ENCODE measurements at regions not wholly inside any gene's neighbourhood (a gene's known extent, or its start where the extent isn't known, plus 50 kb on each side); places are given as distances from the start of the nearest gene placed in this dataset.
A peak's percentile ranks its signal among the peaks of the same experiment; 100 is the strongest.

GRCh38 chr2:144166743-144167142 is 353.2 kb downstream of the ZEB2 start:
- H3K4me3 ChIP-seq (ENCODE audit: low read length): no peak overlapping the region
- H3K9me3 ChIP-seq (replicated peaks; ENCODE audit: low read length): no peaks in the 10 kb centered on the region
- H3K4me2 ChIP-seq (ENCODE audit: low read length): no peak overlapping the region
- no peak overlapping the region for H3K9ac ChIP-seq (ENCODE audit: low read depth, low read length)
- no peaks in the 10 kb centered on the region for H3K27me3 ChIP-seq (ENCODE audit: control insufficient read depth, insufficient read depth, low read length)
- no peaks in the 10 kb centered on the region for H3K4me1 ChIP-seq (ENCODE audit: control insufficient read depth, insufficient read depth, low read length)
- H3K36me3 ChIP-seq (ENCODE audit: insufficient read depth, low read length): no peaks in the 10 kb centered on the region

- no peaks in the 10 kb centered on the region for H3K27me3 ChIP-seq (ENCODE audit: control insufficient read depth, insufficient read depth, low read length)
- no peaks in the 10 kb centered on the region for H3K4me1 ChIP-seq (ENCODE audit: control insufficient read depth, insufficient read depth, low read length)
- H3K9me3 ChIP-seq (replicated peaks; ENCODE audit: low read length): no peaks in the 10 kb centered on the region
- no peak overlapping the region for H3K4me3 ChIP-seq (ENCODE audit: low read length)
- H3K36me3 ChIP-seq (ENCODE audit: insufficient read depth, low read length): no peaks in the 10 kb centered on the region
- H3K9ac ChIP-seq (ENCODE audit: low read depth, low read length): no peak overlapping the region
- no peak overlapping the region for H3K4me2 ChIP-seq (ENCODE audit: low read length)
Observed at GRCh38 chr2:144165599-144166250, 354.2 kb downstream of the ZEB2 start.

- Histone ChIP-seq H3K9ac (ENCODE audit: low read depth, low read length) (no peak overlapping the region), H3K4me3 (ENCODE audit: low read length) (no peak overlapping the region), H3K4me2 (ENCODE audit: low read length) (no peak overlapping the region), H3K4me1 (ENCODE audit: control insufficient read depth, insufficient read depth, low read length) (no peaks in the 10 kb centered on the region), H3K9me3 (replicated peaks; ENCODE audit: low read length) (no peaks in the 10 kb centered on the region), H3K27me3 (ENCODE audit: control insufficient read depth, insufficient read depth, low read length) (no peaks in the 10 kb centered on the region), H3K36me3 (ENCODE audit: insufficient read depth, low read length) (no peaks in the 10 kb centered on the region)
Observed at GRCh38 chr2:144163592-144163991, 356.3 kb downstream of the ZEB2 start.

GRCh38 chr2:144162652-144163051 is 357.3 kb downstream of the ZEB2 start:
- H3K4me1 ChIP-seq (ENCODE audit: control insufficient read depth, insufficient read depth, low read length): no peaks in the 10 kb centered on the region
- H3K9me3 ChIP-seq (replicated peaks; ENCODE audit: low read length): no peaks in the 10 kb centered on the region
- H3K4me3 ChIP-seq (ENCODE audit: low read length): no peak overlapping the region
- no peak overlapping the region for H3K4me2 ChIP-seq (ENCODE audit: low read length)
- H3K9ac ChIP-seq (ENCODE audit: low read depth, low read length): no peak overlapping the region
- H3K36me3 ChIP-seq (ENCODE audit: insufficient read depth, low read length): no peaks in the 10 kb centered on the region
- no peaks in the 10 kb centered on the region for H3K27me3 ChIP-seq (ENCODE audit: control insufficient read depth, insufficient read depth, low read length)

GRCh38 chr2:144161061-144161460 is 358.9 kb downstream of the ZEB2 start:
- H3K36me3 ChIP-seq (ENCODE audit: insufficient read depth, low read length): no peaks in the 10 kb centered on the region
- H3K9ac ChIP-seq (ENCODE audit: low read depth, low read length): no peak overlapping the region
- no peaks in the 10 kb centered on the region for H3K27me3 ChIP-seq (ENCODE audit: control insufficient read depth, insufficient read depth, low read length)
- peaks cover 9% of the 10 kb centered on the region for H3K4me1 ChIP-seq (ENCODE audit: control insufficient read depth, insufficient read depth, low read length)
- no peaks in the 10 kb centered on the region for H3K9me3 ChIP-seq (replicated peaks; ENCODE audit: low read length)
- no peak overlapping the region for H3K4me3 ChIP-seq (ENCODE audit: low read length)
- H3K4me2 ChIP-seq (ENCODE audit: low read length): no peak overlapping the region

GRCh38 chr2:144159240-144159639 is 360.7 kb downstream of the ZEB2 start:
- Histone ChIP-seq H3K9ac (ENCODE audit: low read depth, low read length) (no peak overlapping the region), H3K9me3 (replicated peaks; ENCODE audit: low read length) (no peaks in the 10 kb centered on the region), H3K4me3 (ENCODE audit: low read length) (no peak overlapping the region), H3K4me1 (ENCODE audit: control insufficient read depth, insufficient read depth, low read length) (peaks cover 17% of the 10 kb centered on the region), H3K36me3 (ENCODE audit: insufficient read depth, low read length) (no peaks in the 10 kb centered on the region), H3K4me2 (ENCODE audit: low read length) (no peak overlapping the region), H3K27me3 (ENCODE audit: control insufficient read depth, insufficient read depth, low read length) (no peaks in the 10 kb centered on the region)

GRCh38 chr2:144158096-144158495 is 361.8 kb downstream of the ZEB2 start:
- Histone ChIP-seq H3K4me2 (ENCODE audit: low read length) (no peak overlapping the region), H3K9me3 (replicated peaks; ENCODE audit: low read length) (no peaks in the 10 kb centered on the region), H3K4me1 (ENCODE audit: control insufficient read depth, insufficient read depth, low read length) (peaks cover 19% of the 10 kb centered on the region), H3K9ac (ENCODE audit: low read depth, low read length) (no peak overlapping the region), H3K27me3 (ENCODE audit: control insufficient read depth, insufficient read depth, low read length) (no peaks in the 10 kb centered on the region), H3K4me3 (ENCODE audit: low read length) (no peak overlapping the region), H3K36me3 (ENCODE audit: insufficient read depth, low read length) (no peaks in the 10 kb centered on the region)

GRCh38 chr2:144156736-144157640 is 362.9 kb downstream of the ZEB2 start:
- H3K4me1 ChIP-seq (ENCODE audit: control insufficient read depth, insufficient read depth, low read length): peaks cover 25% of the 10 kb centered on the region
- H3K27me3 ChIP-seq (ENCODE audit: control insufficient read depth, insufficient read depth, low read length): no peaks in the 10 kb centered on the region
- H3K4me3 ChIP-seq (ENCODE audit: low read length): no peak overlapping the region
- no peak overlapping the region for H3K9ac ChIP-seq (ENCODE audit: low read depth, low read length)
- no peaks in the 10 kb centered on the region for H3K36me3 ChIP-seq (ENCODE audit: insufficient read depth, low read length)
- no peak overlapping the region for H3K4me2 ChIP-seq (ENCODE audit: low read length)
- H3K9me3 ChIP-seq (replicated peaks; ENCODE audit: low read length): no peaks in the 10 kb centered on the region

GRCh38 chr2:144154205-144154604 is 365.7 kb downstream of the ZEB2 start:
- H3K4me1 ChIP-seq (ENCODE audit: control insufficient read depth, insufficient read depth, low read length): peaks cover 25% of the 10 kb centered on the region
- no peaks in the 10 kb centered on the region for H3K36me3 ChIP-seq (ENCODE audit: insufficient read depth, low read length)
- no peak overlapping the region for H3K4me3 ChIP-seq (ENCODE audit: low read length)
- H3K9ac ChIP-seq (ENCODE audit: low read depth, low read length): no peak overlapping the region
- H3K4me2 ChIP-seq (ENCODE audit: low read length): no peak overlapping the region
- no peaks in the 10 kb centered on the region for H3K27me3 ChIP-seq (ENCODE audit: control insufficient read depth, insufficient read depth, low read length)
- no peaks in the 10 kb centered on the region for H3K9me3 ChIP-seq (replicated peaks; ENCODE audit: low read length)

GRCh38 chr2:144152817-144153271 is 367.1 kb downstream of the ZEB2 start:
- H3K4me2 ChIP-seq (ENCODE audit: low read length): peak overlapping the region; percentile 24
- H3K36me3 ChIP-seq (ENCODE audit: insufficient read depth, low read length): no peaks in the 10 kb centered on the region
- H3K9ac ChIP-seq (ENCODE audit: low read depth, low read length): no peak overlapping the region
- peaks cover 25% of the 10 kb centered on the region for H3K4me1 ChIP-seq (ENCODE audit: control insufficient read depth, insufficient read depth, low read length)
- H3K9me3 ChIP-seq (replicated peaks; ENCODE audit: low read length): no peaks in the 10 kb centered on the region
- no peak overlapping the region for H3K4me3 ChIP-seq (ENCODE audit: low read length)
- no peaks in the 10 kb centered on the region for H3K27me3 ChIP-seq (ENCODE audit: control insufficient read depth, insufficient read depth, low read length)

- no peak overlapping the region for H3K4me3 ChIP-seq (ENCODE audit: low read length)
- H3K4me2 ChIP-seq (ENCODE audit: low read length): no peak overlapping the region
- H3K36me3 ChIP-seq (ENCODE audit: insufficient read depth, low read length): no peaks in the 10 kb centered on the region
- peaks cover 19% of the 10 kb centered on the region for H3K4me1 ChIP-seq (ENCODE audit: control insufficient read depth, insufficient read depth, low read length)
- no peaks in the 10 kb centered on the region for H3K9me3 ChIP-seq (replicated peaks; ENCODE audit: low read length)
- no peak overlapping the region for H3K9ac ChIP-seq (ENCODE audit: low read depth, low read length)
- H3K27me3 ChIP-seq (ENCODE audit: control insufficient read depth, insufficient read depth, low read length): no peaks in the 10 kb centered on the region
Observed at GRCh38 chr2:144151851-144152250, 368.1 kb downstream of the ZEB2 start.

All from skeletal muscle satellite cell (primary cell).